Activated CD4-positive, alpha-beta T cell treated with anti-CD3 and anti-CD28 coated beads, Interleukin-2, Interleukin-4, amounts not matched to agents 100 ng/mL and 50 ng/mL, durations not matched to agents 16 hours and 8 hours (primary cell): ENCODE measurements at regions not wholly inside any gene's neighbourhood (a gene's known extent, or its start where the extent isn't known, plus 50 kb on each side); places are given as distances from the start of the nearest gene placed in this dataset.
"Not testable (repeated sequence)": the region's sequence is repeated elsewhere in the genome, so short reads cannot be mapped to it uniquely, and the experiment has no call there.

ENCODE experiments used
- DNase-seq: peaks from one replicate; pipeline ENCODE4 v3.0.0-alpha.2; 2020; ENCODE audit warnings: low spot score

GRCh38 chr2:14828223-14828622, 195.7 kb downstream of the LRATD1 start:
- DNase-seq: no peak

- no peak for DNase-seq
Observed at GRCh38 chr2:14828968-14829367, 196.5 kb downstream of the LRATD1 start.

DNA sequence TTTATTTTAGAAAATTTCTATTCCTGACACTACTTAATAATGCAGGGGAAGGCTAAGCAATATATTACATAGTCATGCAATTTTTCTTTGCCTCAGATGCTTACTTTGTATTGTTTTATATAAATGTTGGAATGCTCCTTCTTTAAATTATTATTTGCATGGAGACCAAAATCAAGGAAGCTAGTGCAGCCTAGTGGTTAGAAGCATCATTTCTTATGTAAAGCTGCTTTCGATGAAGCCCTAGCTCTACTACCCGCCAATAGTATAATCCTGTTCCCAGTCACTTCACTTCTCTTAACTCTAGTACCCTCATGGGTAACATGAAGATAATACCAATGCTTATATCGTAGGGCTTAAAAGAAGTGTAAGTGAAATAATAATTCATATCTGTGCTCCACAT, 198.9 kb downstream of the LRATD1 start:
- DNase-seq: no peak

DNA sequence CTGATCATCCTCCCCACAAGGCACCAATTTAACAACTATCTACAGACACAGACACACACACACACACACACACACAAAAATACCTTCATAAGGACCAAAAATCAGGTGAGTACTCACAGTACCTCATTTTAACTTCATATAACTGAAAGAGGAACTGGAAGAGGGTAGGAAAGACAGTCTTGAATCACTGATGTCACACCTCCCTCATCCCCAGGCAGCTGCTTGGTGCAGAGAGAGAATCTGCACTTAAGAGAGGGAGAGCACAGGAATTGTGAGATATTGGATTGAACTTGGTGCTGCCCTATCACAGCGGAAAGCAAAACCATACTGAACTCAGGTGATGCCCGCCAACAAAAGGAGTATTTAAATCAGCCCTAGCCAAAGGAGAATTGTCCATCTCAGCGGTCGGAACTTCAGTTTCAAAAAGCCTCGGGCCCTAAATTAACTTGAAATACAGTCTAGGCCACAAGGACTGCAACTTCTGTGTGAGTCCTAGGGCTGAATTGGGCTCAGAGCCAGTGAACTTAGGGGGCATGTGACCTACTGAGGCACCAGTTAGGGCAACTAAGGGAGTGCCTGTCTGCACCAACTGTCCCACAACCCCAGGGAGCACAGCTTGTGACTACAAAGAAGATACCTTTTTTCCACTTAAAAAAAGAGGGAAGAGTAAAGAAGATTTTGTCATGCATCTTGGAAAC, 211.1 kb downstream of the LRATD1 start:
- no peak for DNase-seq

- no peak for DNase-seq
Observed at GRCh38 chr2:14855751-14856150, 223.2 kb downstream of the LRATD1 start.

DNA sequence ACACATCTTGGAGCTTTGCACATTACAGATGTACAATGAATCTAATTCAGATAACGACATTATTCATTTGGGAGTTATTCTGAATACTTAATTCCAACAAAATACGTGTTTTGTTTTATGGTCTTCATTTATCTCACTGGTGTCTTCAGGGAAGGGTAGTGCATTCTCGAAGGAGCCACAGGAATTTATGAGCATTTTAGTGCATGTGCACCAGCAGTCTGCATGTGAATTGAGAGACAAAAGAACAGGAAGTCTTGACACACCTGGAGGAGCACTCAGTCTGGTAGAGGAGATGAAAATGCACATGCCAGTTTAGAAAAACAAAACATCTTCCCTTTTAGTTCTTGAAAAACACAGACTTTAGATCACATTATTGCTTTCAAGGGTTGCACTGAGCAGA, 228.7 kb downstream of the LRATD1 start:
- DNase-seq: no peak

DNA sequence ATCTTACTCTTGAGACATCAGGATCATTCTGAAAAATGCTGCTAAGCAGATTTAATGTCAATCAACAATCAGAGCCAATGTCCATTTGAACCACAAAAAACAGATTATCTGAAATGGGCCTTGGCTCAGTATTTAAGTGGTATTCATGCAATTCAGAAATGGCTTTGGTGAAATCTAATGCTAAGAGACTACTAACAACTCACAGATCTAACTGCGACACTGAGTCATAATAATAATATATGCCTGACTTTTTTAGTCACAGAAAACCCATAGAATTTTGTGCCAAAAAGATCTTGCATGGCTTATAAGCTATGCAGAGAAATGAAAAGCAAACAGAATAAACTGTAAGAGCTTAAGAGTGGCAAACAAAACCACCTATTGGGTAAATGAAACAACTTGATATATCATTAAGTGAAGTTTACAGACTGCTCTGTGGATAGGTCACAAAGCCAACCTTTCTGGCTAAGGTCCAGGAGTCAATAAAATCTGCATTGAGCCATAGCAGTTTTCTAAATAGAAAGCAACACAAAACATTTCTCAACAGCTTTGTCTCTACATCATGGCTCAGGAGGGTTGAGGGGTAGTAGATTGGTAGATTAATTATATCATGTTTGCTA, 234.3 kb downstream of the LRATD1 start:
- no peak for DNase-seq

GRCh38 chr2:14867853-14868252, 235.3 kb downstream of the LRATD1 start:
- DNase-seq: no peak

DNA sequence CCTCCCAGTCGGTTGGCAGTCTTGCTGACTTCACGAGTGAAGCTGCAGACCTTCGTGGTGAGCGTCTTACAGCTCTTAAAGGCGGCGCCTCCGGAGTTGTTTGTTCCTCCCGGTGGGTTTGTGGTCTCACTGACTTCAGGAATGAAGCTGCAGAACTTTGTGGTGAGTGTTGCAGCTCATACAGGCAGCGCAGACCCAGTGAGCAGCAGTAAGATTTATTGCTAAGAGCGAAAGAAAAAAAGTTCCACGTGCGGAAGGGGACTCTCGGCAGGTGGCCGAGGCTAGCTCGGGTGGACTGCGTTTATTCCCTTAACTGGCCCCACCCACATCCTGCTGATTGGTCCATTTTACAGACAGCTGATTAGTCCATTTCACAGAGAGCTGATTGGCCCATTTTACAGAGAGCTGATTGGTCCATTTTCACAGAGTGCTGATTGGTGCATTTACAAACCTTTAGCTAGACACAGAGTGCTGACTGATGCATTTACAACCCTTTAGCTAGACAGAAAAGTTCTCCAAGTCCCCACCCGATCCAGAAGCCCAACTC, 240.3 kb downstream of the LRATD1 start:
- no peak for DNase-seq

DNA sequence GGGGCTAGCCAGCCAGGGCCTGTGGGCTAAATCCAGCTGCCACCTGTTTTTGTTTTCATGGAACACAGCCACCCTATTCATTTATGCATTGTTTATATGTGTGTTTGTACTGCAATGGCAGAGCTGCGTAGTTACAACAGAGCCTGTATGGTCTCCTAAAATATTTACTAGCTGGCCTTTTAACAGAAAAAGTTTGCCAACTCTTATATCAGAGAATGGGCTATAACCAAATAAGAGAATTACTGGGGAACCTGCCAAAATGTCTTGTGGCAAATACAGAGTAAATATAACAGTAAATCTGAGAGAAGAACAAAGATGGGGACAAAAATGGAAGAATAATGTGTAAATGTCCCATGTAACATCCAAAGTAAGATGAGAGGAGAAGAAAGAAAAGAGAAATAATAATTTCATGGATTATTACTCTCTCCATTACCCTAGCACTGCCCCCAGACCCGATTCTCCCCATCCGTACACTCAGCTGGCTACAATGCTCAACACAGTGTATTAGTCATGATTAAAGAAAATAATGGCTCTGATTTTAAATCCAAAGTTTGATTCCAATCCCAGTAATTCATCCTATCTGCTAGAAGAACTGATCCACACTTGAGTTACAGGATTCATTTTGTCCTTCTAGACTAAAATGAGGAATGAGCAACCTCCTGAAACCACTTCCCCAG, 249.3 kb downstream of the LRATD1 start:
- DNase-seq: no peak

DNA sequence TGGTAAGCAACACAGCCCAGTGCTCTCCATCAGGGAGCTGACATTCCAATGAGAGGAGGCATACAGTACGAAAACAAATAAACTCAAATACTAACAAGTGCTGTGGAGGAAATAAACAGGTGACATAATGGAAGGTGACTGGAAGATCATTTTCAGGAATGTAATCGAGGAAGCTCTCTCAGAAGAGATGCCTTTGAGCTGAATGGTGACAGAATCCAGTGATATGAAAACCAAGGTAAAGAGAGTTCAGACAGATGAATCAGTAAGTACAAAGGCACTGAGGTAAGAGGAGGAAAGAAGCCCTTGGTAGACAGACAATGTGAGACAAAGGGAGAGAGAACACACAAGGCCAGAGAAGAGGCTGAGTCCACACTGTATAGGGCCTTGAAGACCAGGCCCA, 252.1 kb downstream of the LRATD1 start:
- no peak for DNase-seq

GRCh38 chr2:14891546-14891945, 259.0 kb downstream of the LRATD1 start:
- DNase-seq: no peak

GRCh38 chr2:14896330-14897030, 264.0 kb downstream of the LRATD1 start:
- no peak for DNase-seq

DNA sequence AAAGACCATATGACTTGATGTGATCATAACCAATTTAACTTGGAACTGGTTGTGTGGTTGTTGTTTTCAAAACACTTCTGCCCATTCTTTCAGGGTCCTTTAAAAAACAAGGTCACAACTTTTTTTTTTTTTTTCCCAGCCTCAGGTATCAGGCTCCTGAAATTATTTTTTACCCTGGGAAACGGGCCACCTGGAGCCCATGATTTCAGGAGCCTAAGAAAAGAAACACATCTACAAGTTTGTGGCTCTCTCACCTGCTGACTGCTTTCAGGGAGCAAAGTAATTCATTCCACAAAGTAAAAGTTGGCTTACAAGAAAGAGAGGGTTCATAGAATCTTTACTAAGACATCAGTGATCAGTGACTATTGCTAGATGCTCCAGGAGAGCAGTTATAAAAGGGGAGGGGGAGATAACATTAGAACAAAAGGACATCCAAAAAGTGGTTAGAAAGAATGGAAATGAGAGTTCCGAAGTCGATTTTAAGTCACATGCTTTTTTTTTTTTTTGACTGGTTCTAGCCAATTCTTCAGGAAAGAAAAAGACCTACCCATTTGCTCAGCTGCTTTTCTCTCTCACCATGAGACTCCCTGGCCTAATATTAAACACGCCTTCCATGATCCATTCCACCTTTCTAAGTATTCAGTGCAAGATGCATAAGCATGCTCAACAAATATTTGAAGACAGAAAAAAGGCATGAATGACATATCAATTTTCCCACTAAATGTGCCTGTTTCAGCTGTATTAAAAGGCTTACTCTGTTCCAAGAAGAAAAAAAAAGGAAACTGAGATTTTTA, 267.3 kb downstream of the LRATD1 start:
- DNase-seq: no peak

GRCh38 chr2:14901737-14902136, 269.2 kb downstream of the LRATD1 start:
- DNase-seq: no peak

- no peak for DNase-seq
Observed at GRCh38 chr2:14902953-14903352, 270.4 kb downstream of the LRATD1 start.

DNA sequence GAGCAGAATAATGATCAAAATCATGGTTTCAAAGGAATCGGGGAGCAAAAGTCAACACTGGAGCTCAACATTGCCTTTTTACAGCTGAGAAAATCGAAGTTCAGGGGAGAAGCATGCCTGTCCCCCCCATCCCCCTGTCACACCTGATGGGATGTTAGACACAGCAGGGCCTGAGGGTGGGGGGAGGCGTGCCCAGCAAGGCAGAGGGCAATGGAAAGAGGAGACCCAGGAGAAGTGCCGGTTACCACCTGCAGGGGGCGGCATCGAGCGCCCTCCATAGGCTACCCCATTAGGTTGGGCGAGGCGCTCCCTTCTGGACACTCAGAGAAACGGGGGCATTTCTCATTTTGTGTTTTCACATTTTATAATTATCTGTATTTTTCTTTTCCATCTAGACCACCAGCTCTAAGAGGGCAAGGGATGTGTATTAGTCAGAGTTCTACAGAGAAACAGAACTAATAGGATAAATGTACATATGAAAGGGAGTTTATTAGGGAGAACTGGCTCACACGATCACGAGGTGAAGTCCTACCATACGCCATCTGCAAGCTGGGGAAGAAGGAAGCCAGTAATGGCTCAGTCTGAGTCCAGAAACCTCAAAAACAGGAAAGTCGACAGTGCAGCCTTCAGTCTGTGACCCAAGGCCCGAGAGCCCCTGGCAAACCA, 271.3 kb downstream of the LRATD1 start:
- peak; percentile 72 for DNase-seq

DNA sequence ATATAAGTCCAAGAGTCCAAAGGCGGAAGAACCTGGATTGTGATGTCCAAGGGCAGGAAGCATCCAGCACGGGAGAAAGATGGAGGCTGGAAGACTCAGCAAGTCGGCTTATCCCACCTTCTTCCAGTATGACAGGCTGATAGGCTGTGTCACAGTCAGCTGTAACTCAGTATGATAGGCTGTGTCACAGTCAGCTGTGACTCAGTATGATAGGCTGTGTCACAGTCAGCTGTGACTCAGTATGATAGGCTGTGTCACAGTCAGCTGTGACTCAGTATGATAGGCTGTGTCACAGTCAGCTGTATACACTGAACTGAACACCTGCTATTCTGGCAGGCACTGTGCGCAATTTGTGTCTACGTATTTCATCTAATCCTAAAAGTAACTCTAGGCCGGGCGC, 271.9 kb downstream of the LRATD1 start:
- DNase-seq: not testable (repeated sequence)

DNA sequence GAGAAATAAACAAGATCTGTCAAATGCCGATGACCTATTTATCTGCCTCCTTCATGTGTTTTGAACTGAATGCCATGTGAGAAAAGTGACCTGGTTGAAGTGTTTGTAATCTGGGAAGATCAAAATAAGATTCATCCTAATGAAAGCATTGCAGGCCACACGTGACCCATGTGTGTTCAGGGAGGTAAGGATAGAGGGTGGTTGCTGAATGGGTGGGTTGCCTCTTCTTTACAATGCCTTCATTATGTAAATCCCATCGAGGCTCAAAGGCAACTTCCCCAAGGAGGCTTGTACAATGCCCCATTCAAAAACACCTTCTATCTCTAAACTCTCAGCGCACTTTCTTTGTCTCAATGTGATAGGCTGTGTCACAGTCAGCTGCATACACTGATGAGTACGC, 273.1 kb downstream of the LRATD1 start:
- no peak for DNase-seq

DNA sequence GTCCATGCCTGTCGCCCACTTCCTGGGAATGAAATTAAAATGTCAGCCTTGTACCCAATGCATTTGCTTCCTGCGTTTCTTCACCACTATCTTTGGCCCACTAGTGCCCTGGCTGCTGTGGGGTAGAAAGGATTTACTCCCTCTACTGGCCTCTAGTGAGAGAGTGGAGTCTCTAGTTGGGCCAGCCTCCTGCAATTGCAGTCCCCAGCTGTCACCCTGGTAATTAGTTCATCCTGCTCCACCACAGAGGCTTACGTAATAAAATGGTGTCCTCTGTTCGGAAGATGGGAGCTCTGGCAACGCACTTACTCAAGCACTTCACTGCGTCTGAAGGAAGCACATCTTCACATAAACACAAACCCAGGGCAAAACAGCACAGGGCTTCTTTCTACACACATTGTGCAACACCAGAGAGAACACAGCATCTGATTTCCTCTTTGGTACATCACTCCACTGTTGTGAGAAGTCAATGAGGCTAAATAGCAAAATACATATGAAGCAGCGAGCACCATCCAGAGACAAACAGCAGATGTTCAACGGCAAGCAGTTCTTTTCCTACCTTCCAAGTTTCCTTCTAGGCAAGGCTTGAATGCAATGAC, 274.6 kb downstream of the LRATD1 start:
- DNase-seq: no peak

DNA sequence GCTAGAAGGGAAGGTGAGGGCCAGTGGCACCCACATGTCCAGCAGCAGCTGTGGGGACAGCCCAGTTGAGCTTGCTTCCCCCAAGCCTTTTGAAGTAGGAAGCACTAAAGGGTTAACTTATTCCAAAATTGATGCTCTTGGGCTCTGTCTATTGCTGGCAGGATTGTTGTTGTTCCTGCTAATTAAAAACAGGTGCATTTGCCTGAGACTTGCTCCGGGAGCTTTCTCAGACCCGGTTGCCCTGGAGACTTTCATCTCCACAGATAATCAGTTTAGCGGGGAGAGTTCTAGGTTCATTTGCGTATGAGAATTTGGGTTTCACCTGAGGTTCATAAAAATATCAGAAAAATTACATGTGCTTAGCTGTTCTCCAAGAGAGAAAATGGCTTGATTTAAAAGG, 277.3 kb downstream of the LRATD1 start:
- no peak for DNase-seq
